ENCODE measurements at regions not wholly inside any gene's neighbourhood (a gene's known extent, or its start where the extent isn't known, plus 50 kb on each side); places are given as distances from the start of the nearest gene placed in this dataset.
A peak's percentile ranks its signal among the peaks of the same experiment; 100 is the strongest.

GRCh38 chr13:40502236-40502635 is 164.2 kb downstream of the FOXO1 start:
- H2BK15ac ChIP-seq (ENCODE audit: low read depth, poor library complexity, severe bottlenecking), result no peak overlapping the region
- DNase-seq, result no peak
- no peak overlapping the region for H2AK5ac ChIP-seq (ENCODE audit: low read length, severe bottlenecking)
- peaks cover 11% of the 10 kb centered on the region for H3K4me1 ChIP-seq (ENCODE audit: control insufficient read depth, insufficient read depth, low read depth, low read length)
- H2BK120ac ChIP-seq (ENCODE audit: low read depth, low read length), result no peak overlapping the region
- no peaks in the 10 kb centered on the region for H3K79me1 ChIP-seq (replicated peaks; ENCODE audit: low read length, poor library complexity, severe bottlenecking)
- no peak overlapping the region for H3K9ac ChIP-seq (ENCODE audit: low read length)
- H3K23ac ChIP-seq (ENCODE audit: low read length in 2 of 2), result no peak overlapping the region
- no peak overlapping the region for H3K18ac ChIP-seq (ENCODE audit: low read depth in 1 of 2, low read length in 2 of 2)
- H4K8ac ChIP-seq (ENCODE audit: low read length), result no peak overlapping the region
- no peak overlapping the region for H4K91ac ChIP-seq (ENCODE audit: low read length)
- H3K14ac ChIP-seq (ENCODE audit: low read length in 2 of 2), result no peak overlapping the region
- H2BK12ac ChIP-seq (ENCODE audit: low read length in 2 of 2), result no peak overlapping the region
- H2BK5ac ChIP-seq (ENCODE audit: low read depth, low read length, poor library complexity, severe bottlenecking), result no peak overlapping the region
- no peak overlapping the region for H3K4me3 ChIP-seq (ENCODE audit: insufficient read depth in 1 of 2, low read depth in 1 of 2, low read length in 2 of 2)
- no peaks in the 10 kb centered on the region for H3K9me3 ChIP-seq (ENCODE audit: control insufficient read depth, low read length)
- no peak overlapping the region for H3K4me2 ChIP-seq (ENCODE audit: low read length, poor library complexity, severe bottlenecking)
- H3K36me3 ChIP-seq (ENCODE audit: control insufficient read depth in 1 of 2, insufficient read depth in 2 of 2, low read depth in 1 of 2, low read length in 2 of 2), result no peaks in the 10 kb centered on the region
- no peak overlapping the region for H2AFZ ChIP-seq (ENCODE audit: low read depth, low read length)
- 100% methylated on average over 1 of the region's 3 CpGs for WGBS
- no peak overlapping the region for H3K27ac ChIP-seq (ENCODE audit: low read length, poor library complexity, severe bottlenecking)
- H3K27me3 ChIP-seq (ENCODE audit: control insufficient read depth in 1 of 2, insufficient read depth in 1 of 2, low read length in 2 of 2), result peaks cover 0 to 4% of the 10 kb centered on the region in 2 experiments
- no peak overlapping the region for H3K4ac ChIP-seq (ENCODE audit: low read depth in 1 of 2, low read length in 2 of 2)

- no peaks in the 10 kb centered on the region for H3K36me3 ChIP-seq (ENCODE audit: control insufficient read depth in 1 of 2, insufficient read depth in 2 of 2, low read depth in 1 of 2, low read length in 2 of 2)
- H3K79me1 ChIP-seq (replicated peaks; ENCODE audit: low read length, poor library complexity, severe bottlenecking), result no peaks in the 10 kb centered on the region
- no peak overlapping the region for H3K4me3 ChIP-seq (ENCODE audit: insufficient read depth in 1 of 2, low read depth in 1 of 2, low read length in 2 of 2)
- peaks cover 0 to 4% of the 10 kb centered on the region in 2 experiments for H3K27me3 ChIP-seq (ENCODE audit: control insufficient read depth in 1 of 2, insufficient read depth in 1 of 2, low read length in 2 of 2)
- no peak overlapping the region for H3K4me2 ChIP-seq (ENCODE audit: low read length, poor library complexity, severe bottlenecking)
- H2BK15ac ChIP-seq (ENCODE audit: low read depth, poor library complexity, severe bottlenecking), result no peak overlapping the region
- no peaks in the 10 kb centered on the region for H3K9me3 ChIP-seq (ENCODE audit: control insufficient read depth, low read length)
- H2BK12ac ChIP-seq (ENCODE audit: low read length in 2 of 2), result no peak overlapping the region
- H3K4me1 ChIP-seq (ENCODE audit: control insufficient read depth, insufficient read depth, low read depth, low read length), result peaks cover 12% of the 10 kb centered on the region
- H4K91ac ChIP-seq (ENCODE audit: low read length), result no peak overlapping the region
- no peak for DNase-seq
- no peak overlapping the region for H3K18ac ChIP-seq (ENCODE audit: low read depth in 1 of 2, low read length in 2 of 2)
- peak overlapping the region; percentile 83 for H2AK5ac ChIP-seq (ENCODE audit: low read length, severe bottlenecking)
- no peak overlapping the region for H2BK120ac ChIP-seq (ENCODE audit: low read depth, low read length)
- H3K23ac ChIP-seq (ENCODE audit: low read length in 2 of 2), result no peak overlapping the region
- no peak overlapping the region for H4K8ac ChIP-seq (ENCODE audit: low read length)
- no peak overlapping the region for H3K9ac ChIP-seq (ENCODE audit: low read length)
- H2BK5ac ChIP-seq (ENCODE audit: low read depth, low read length, poor library complexity, severe bottlenecking), result no peak overlapping the region
- H3K14ac ChIP-seq (ENCODE audit: low read length in 2 of 2), result no peak overlapping the region
- H3K4ac ChIP-seq (ENCODE audit: low read depth in 1 of 2, low read length in 2 of 2), result no peak overlapping the region
- whole genome bisulfite sequencing, result 69% methylated on average over 2 of the region's 2 CpGs
- no peak overlapping the region for H2AFZ ChIP-seq (ENCODE audit: low read depth, low read length)
- H3K27ac ChIP-seq (ENCODE audit: low read length, poor library complexity, severe bottlenecking), result peak overlapping the region; percentile 50
These were observed 163.4 kb downstream of the FOXO1 start for GRCh38 chr13:40503011-40503410.

GRCh38 chr13:40503966-40504591 is 162.4 kb downstream of the FOXO1 start:
- no peak overlapping the region for H3K23ac ChIP-seq (ENCODE audit: low read length in 2 of 2)
- H2AFZ ChIP-seq (ENCODE audit: low read depth, low read length), result no peak overlapping the region
- H3K79me1 ChIP-seq (replicated peaks; ENCODE audit: low read length, poor library complexity, severe bottlenecking), result no peaks in the 10 kb centered on the region
- H3K9ac ChIP-seq (ENCODE audit: low read length), result no peak overlapping the region
- no peak overlapping the region for H3K4me3 ChIP-seq (ENCODE audit: insufficient read depth in 1 of 2, low read depth in 1 of 2, low read length in 2 of 2)
- peaks cover 12% of the 10 kb centered on the region for H3K4me1 ChIP-seq (ENCODE audit: control insufficient read depth, insufficient read depth, low read depth, low read length)
- H3K4ac ChIP-seq (ENCODE audit: low read depth in 1 of 2, low read length in 2 of 2), result no peak overlapping the region
- H3K9me3 ChIP-seq (ENCODE audit: control insufficient read depth, low read length), result no peaks in the 10 kb centered on the region
- no peak overlapping the region for H4K91ac ChIP-seq (ENCODE audit: low read length)
- no peak overlapping the region for H3K14ac ChIP-seq (ENCODE audit: low read length in 2 of 2)
- H3K36me3 ChIP-seq (ENCODE audit: control insufficient read depth in 1 of 2, insufficient read depth in 2 of 2, low read depth in 1 of 2, low read length in 2 of 2), result no peaks in the 10 kb centered on the region
- H2BK15ac ChIP-seq (ENCODE audit: low read depth, poor library complexity, severe bottlenecking), result no peak overlapping the region
- H3K4me2 ChIP-seq (ENCODE audit: low read length, poor library complexity, severe bottlenecking), result no peak overlapping the region
- H3K27me3 ChIP-seq (ENCODE audit: control insufficient read depth in 1 of 2, insufficient read depth in 1 of 2, low read length in 2 of 2), result peaks cover 0 to 4% of the 10 kb centered on the region in 2 experiments
- H3K18ac ChIP-seq (ENCODE audit: low read depth in 1 of 2, low read length in 2 of 2), result no peak overlapping the region
- DNase-seq, result peak; percentile 15
- no peak overlapping the region for H2AK5ac ChIP-seq (ENCODE audit: low read length, severe bottlenecking)
- WGBS, result 86% methylated on average over 2 of the region's 2 CpGs
- peak overlapping the region; percentile 9 for H2BK5ac ChIP-seq (ENCODE audit: low read depth, low read length, poor library complexity, severe bottlenecking)
- H2BK12ac ChIP-seq (ENCODE audit: low read length in 2 of 2), result no peak overlapping the region
- H4K8ac ChIP-seq (ENCODE audit: low read length), result no peak overlapping the region
- H2BK120ac ChIP-seq (ENCODE audit: low read depth, low read length), result no peak overlapping the region
- H3K27ac ChIP-seq (ENCODE audit: low read length, poor library complexity, severe bottlenecking), result peak overlapping the region; percentile 75

DNA sequence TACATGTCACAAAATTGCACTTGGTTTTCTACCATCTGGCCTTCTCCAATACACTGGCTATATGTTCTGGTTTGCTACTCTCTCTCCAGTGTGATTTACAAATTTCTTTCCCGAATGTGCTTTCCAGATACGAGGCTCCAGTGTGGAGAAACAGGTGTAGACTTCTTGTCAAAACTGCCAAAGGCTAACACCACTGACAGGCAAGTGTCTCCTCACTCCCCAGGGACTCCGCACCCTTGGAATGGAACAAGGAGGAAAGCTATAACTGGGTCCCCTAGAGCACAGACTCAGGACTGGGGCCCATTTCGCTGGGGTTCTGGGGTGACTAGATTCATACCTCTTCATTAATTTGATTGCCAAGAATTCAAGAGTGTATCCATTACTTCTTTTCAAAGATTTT is 161.8 kb downstream of the FOXO1 start:
- H2BK15ac ChIP-seq (ENCODE audit: low read depth, poor library complexity, severe bottlenecking), result no peak overlapping the region
- no peak for DNase-seq
- H3K23ac ChIP-seq (ENCODE audit: low read length in 2 of 2), result no peak overlapping the region
- no peak overlapping the region for H3K4me2 ChIP-seq (ENCODE audit: low read length, poor library complexity, severe bottlenecking)
- no peak overlapping the region for H2BK12ac ChIP-seq (ENCODE audit: low read length in 2 of 2)
- H2AK5ac ChIP-seq (ENCODE audit: low read length, severe bottlenecking), result peak overlapping the region; percentile 15
- no peak overlapping the region for H3K4me3 ChIP-seq (ENCODE audit: insufficient read depth in 1 of 2, low read depth in 1 of 2, low read length in 2 of 2)
- peaks cover 0 to 4% of the 10 kb centered on the region in 2 experiments for H3K27me3 ChIP-seq (ENCODE audit: control insufficient read depth in 1 of 2, insufficient read depth in 1 of 2, low read length in 2 of 2)
- H3K14ac ChIP-seq (ENCODE audit: low read length in 2 of 2), result no peak overlapping the region
- H3K9ac ChIP-seq (ENCODE audit: low read length), result no peak overlapping the region
- peak overlapping the region; percentile 9 for H2BK5ac ChIP-seq (ENCODE audit: low read depth, low read length, poor library complexity, severe bottlenecking)
- H3K4ac ChIP-seq (ENCODE audit: low read depth in 1 of 2, low read length in 2 of 2), result no peak overlapping the region
- no peaks in the 10 kb centered on the region for H3K79me1 ChIP-seq (replicated peaks; ENCODE audit: low read length, poor library complexity, severe bottlenecking)
- H3K4me1 ChIP-seq (ENCODE audit: control insufficient read depth, insufficient read depth, low read depth, low read length), result peaks cover 12% of the 10 kb centered on the region
- no peak overlapping the region for H4K91ac ChIP-seq (ENCODE audit: low read length)
- no peak overlapping the region for H3K18ac ChIP-seq (ENCODE audit: low read depth in 1 of 2, low read length in 2 of 2)
- H2AFZ ChIP-seq (ENCODE audit: low read depth, low read length), result no peak overlapping the region
- no peaks in the 10 kb centered on the region for H3K9me3 ChIP-seq (ENCODE audit: control insufficient read depth, low read length)
- H3K36me3 ChIP-seq (ENCODE audit: control insufficient read depth in 1 of 2, insufficient read depth in 2 of 2, low read depth in 1 of 2, low read length in 2 of 2), result no peaks in the 10 kb centered on the region
- WGBS, result 91% methylated on average over 3 of the region's 4 CpGs
- H3K27ac ChIP-seq (ENCODE audit: low read length, poor library complexity, severe bottlenecking), result peak overlapping the region; percentile 75
- no peak overlapping the region for H2BK120ac ChIP-seq (ENCODE audit: low read depth, low read length)
- no peak overlapping the region for H4K8ac ChIP-seq (ENCODE audit: low read length)
